MCF 10A (cell line): ENCODE measurements at regions not wholly inside any gene's neighbourhood (a gene's known extent, or its start where the extent isn't known, plus 50 kb on each side); places are given as distances from the start of the nearest gene placed in this dataset.

Experiments used
- BruUV-seq: library from RNA; stranded (reverse); fragments of 400-500 nt; replicated peaks from 2 replicates; lab custom pipeline; 2021; lab: Mats Ljungman, UMichigan
- CTCF ChIA-PET: fragments of 300-600 bp; sonication (Branson Sonifier 250); formaldehyde crosslinking; extraction: SDS; loops from one replicate; lab custom pipeline; 2021; ENCODE audit warnings: antibody characterized with exemption, inconsistent platforms; lab: Yijun Ruan, JAX
- POLR2A ChIA-PET: fragments of 300-600, 350-650 bp; sonication (Branson Sonifier 250); formaldehyde crosslinking; extraction: SDS; loops from one replicate; lab custom pipeline; 2020; ENCODE audit warnings: antibody characterized with exemption, inconsistent platforms; lab: Yijun Ruan, JAX
- DNase-seq: peaks from one replicate; pipeline ENCODE4 v3.0.0-alpha.2; 2018; ENCODE audit not compliant: unreplicated experiment
- H3K27ac Mint-ChIP-seq: one replicate; pipeline ENCODE4 v1.8.0; 2022; ENCODE audit warnings: mild to moderate bottlenecking, low read depth, mixed read lengths; ENCODE audit not compliant: unreplicated experiment
- H3K27me3 Mint-ChIP-seq: one replicate; pipeline ENCODE4 v1.8.0; 2022; ENCODE audit warnings: mixed read lengths; ENCODE audit not compliant: insufficient read depth, unreplicated experiment
- H3K36me3 Mint-ChIP-seq: one replicate; pipeline ENCODE4 v1.8.0; 2022; ENCODE audit warnings: mild to moderate bottlenecking, moderate library complexity, mixed read lengths; ENCODE audit not compliant: insufficient read depth, unreplicated experiment
- H3K4me1 Mint-ChIP-seq: one replicate; pipeline ENCODE4 v1.8.0; 2022; ENCODE audit warnings: mixed read lengths; ENCODE audit not compliant: insufficient read depth, unreplicated experiment
- H3K4me3 Mint-ChIP-seq: one replicate; pipeline ENCODE4 v1.8.0; 2022; ENCODE audit warnings: mild to moderate bottlenecking, moderate library complexity, mixed read lengths; ENCODE audit not compliant: unreplicated experiment
- H3K9me3 Mint-ChIP-seq: one replicate; pipeline ENCODE4 v1.8.0; 2022; ENCODE audit warnings: mixed read lengths; ENCODE audit not compliant: unreplicated experiment
- CTCF ChIP-seq: fragments of 200-600 bp; IDR thresholded peaks from one replicate; pipeline ENCODE4 v1.8.0; 2022; ENCODE audit warnings: antibody characterized with exemption, mild to moderate bottlenecking; ENCODE audit not compliant: unreplicated experiment
- intact Hi-C: fragments of 100-400 bp; cut with micrococcal nuclease; formaldehyde crosslinking; loops from 2 replicates; pipeline ENCODE4 v1.14.1; 2022

- no peak for DNase-seq
- Mint-ChIP-seq H3K27me3 (no peaks in the 10 kb centered on the region), H3K4me1 (no peaks in the 10 kb centered on the region), H3K36me3 (no peaks in the 10 kb centered on the region), H3K4me3 (no peak overlapping the region), H3K9me3 (peaks cover 2% of the 10 kb centered on the region), H3K27ac (no peak overlapping the region)
- TF ChIP-seq CTCF, result no peak
- POLR2A ChIA-PET, result interaction anchor here (0.6 kb wide), 1 partner anchor 150 kb away, joined by 3 read pairs; no protein-coding TSS in a partner anchor
- no TSS peak for BruUV-seq
- intact Hi-C loops, result no loop called here
- CTCF ChIA-PET, result interaction anchor here (0.7 kb wide), 1 partner anchor 14 kb away, joined by 3 read pairs; no protein-coding TSS in a partner anchor
Observed at GRCh38 chr4:28784188-28784587, 1923.5 kb downstream of the STIM2 start.

- intact Hi-C loops, result no loop called here
- H3K27ac Mint-ChIP-seq, result no peak overlapping the region
Observed at GRCh38 chr4:28787947-28788346, 1927.3 kb downstream of the STIM2 start.

GRCh38 chr4:28788929-28789490 lies 1928.4 kb downstream of the STIM2 start:
- ChIA-PET POLR2A (no interaction called here), CTCF (interaction anchor here (0.5 kb wide), 1 partner anchor 633 kb away, joined by 3 read pairs; no protein-coding TSS in a partner anchor)
- Mint-ChIP-seq H3K4me3 (no peak overlapping the region), H3K27ac (no peak overlapping the region), H3K4me1 (no peaks in the 10 kb centered on the region), H3K9me3 (peaks cover 8% of the 10 kb centered on the region), H3K27me3 (no peaks in the 10 kb centered on the region), H3K36me3 (no peaks in the 10 kb centered on the region)
- TF ChIP-seq CTCF, result no peak
- no peak for DNase-seq
- no TSS peak for BruUV-seq
- intact Hi-C loops, result no loop called here

More at GRCh38 chr4:28787947-28788346, 1927.3 kb downstream of the STIM2 start:
- no peaks in the 10 kb centered on the region for H3K4me1 Mint-ChIP-seq
- POLR2A ChIA-PET, result no interaction called here
- no peak for TF ChIP-seq CTCF
- no peaks in the 10 kb centered on the region for H3K36me3 Mint-ChIP-seq
- BruUV-seq, result no TSS peak
- CTCF ChIA-PET, result interaction anchor here (0.6 kb wide), 1 partner anchor 1063 kb away, joined by 3 read pairs; no protein-coding TSS in a partner anchor
- no peaks in the 10 kb centered on the region for H3K27me3 Mint-ChIP-seq
- no peak for DNase-seq
- peaks cover 8% of the 10 kb centered on the region for H3K9me3 Mint-ChIP-seq
- H3K4me3 Mint-ChIP-seq, result no peak overlapping the region

GRCh38 chr4:28792917-28793597 lies 1927.1 kb upstream of the PCDH7 start:
- no peak overlapping the region for H3K27ac Mint-ChIP-seq
- no TSS peak for BruUV-seq
- H3K4me1 Mint-ChIP-seq, result no peaks in the 10 kb centered on the region
- no peak for TF ChIP-seq CTCF
- CTCF ChIA-PET, result interaction anchor here (0.6 kb wide), 1 partner anchor 94 kb away, joined by 3 read pairs; no protein-coding TSS in a partner anchor
- intact Hi-C loops, result no loop called here
- H3K9me3 Mint-ChIP-seq, result peaks cover 8% of the 10 kb centered on the region
- POLR2A ChIA-PET, result no interaction called here
- H3K4me3 Mint-ChIP-seq, result no peak overlapping the region
- no peak for DNase-seq
- H3K27me3 Mint-ChIP-seq, result no peaks in the 10 kb centered on the region
- no peaks in the 10 kb centered on the region for H3K36me3 Mint-ChIP-seq
